Cardiac fibroblast (primary cell): ENCODE measurements at regions not wholly inside any gene's neighbourhood (a gene's known extent, or its start where the extent isn't known, plus 50 kb on each side); places are given as distances from the start of the nearest gene placed in this dataset.
A peak's percentile ranks its signal among the peaks of the same experiment; 100 is the strongest.

Source experiments
- DNase-seq, 2 donors: peaks; one replicate each; pipeline versions ENCODE4 v3.0.0 to v3.0.0-alpha.2; 2010; ENCODE audit warnings: low read depth in 2 of 2
- H3K4me3 ChIP-seq, 2 donors: replicated peaks in 1 of 2; 1 replicate in 1 of 2; 2 replicates in 1 of 2; pipeline ENCODE4 v1.5.1; 2011; ENCODE audit warnings: low read depth in 2 of 2, low read length in 2 of 2, mild to moderate bottlenecking in 2 of 2, moderate library complexity in 1 of 2
- CTCF ChIP-seq: IDR thresholded peaks from one replicate; pipeline ENCODE4 v1.5.1; 2011; ENCODE audit warnings: low read depth, mild to moderate bottlenecking, low read length, inconsistent platforms

GRCh38 chr3:152056073-152056472, 182.6 kb downstream of the SUCNR1 start:
- no peak for TF ChIP-seq CTCF
- DNase-seq = no peak
- no peak overlapping the region for H3K4me3 ChIP-seq

GRCh38 chr3:152056481-152056880, 183.0 kb downstream of the SUCNR1 start:
- H3K4me3 ChIP-seq = no peak overlapping the region
- no peak for DNase-seq
- TF ChIP-seq CTCF = no peak

DNA sequence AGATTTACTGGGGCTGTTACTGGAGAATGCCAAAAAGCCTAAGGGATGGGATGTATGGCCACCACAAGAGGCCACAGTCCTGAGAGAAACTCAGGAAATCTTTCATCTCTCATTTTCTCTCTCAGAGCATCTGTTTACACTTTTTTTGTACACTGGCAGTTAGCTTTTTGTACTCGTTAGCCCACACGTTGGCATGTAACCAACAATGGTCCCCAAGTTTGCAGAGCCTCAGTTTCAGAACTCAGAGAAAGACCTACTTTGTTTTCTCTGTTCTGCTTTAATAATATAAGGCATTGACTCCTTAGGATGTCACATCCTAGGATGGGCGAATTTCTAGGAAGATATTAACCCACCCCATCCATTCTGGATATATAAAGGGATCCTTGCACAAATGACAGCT, 183.5 kb downstream of the SUCNR1 start:
- TF ChIP-seq CTCF = no peak
- no peak for DNase-seq
- H3K4me3 ChIP-seq = no peak overlapping the region

- peak in 1 of 2 donors; percentile 46 for DNase-seq
- TF ChIP-seq CTCF = no peak
- no peak overlapping the region for H3K4me3 ChIP-seq
Measured at GRCh38 chr3:152058856-152059255, 185.4 kb downstream of the SUCNR1 start.

GRCh38 chr3:152060701-152061100, 187.3 kb downstream of the SUCNR1 start:
- no peak for TF ChIP-seq CTCF
- H3K4me3 ChIP-seq = no peak overlapping the region
- DNase-seq = no peak

DNA sequence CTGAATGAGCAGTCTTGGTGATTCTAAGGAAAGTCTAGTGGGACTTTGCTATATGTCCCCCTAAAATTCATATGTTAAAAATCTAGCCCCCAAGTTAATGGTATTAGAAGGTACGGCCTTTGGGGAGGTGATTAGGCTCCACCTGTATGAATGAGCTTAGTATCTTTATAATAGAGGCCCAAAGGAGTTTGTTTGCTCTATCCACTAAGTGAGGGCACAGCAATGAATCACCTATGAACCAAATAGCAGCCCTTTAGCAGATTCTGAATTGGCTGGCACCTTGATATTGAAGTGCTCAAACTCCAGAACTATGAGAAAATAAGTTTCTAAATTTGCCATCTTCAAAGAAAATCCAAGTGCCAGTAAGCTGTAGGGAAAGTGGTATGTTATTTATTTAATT, 187.9 kb downstream of the SUCNR1 start:
- no peak for TF ChIP-seq CTCF
- no peak overlapping the region for H3K4me3 ChIP-seq

DNA sequence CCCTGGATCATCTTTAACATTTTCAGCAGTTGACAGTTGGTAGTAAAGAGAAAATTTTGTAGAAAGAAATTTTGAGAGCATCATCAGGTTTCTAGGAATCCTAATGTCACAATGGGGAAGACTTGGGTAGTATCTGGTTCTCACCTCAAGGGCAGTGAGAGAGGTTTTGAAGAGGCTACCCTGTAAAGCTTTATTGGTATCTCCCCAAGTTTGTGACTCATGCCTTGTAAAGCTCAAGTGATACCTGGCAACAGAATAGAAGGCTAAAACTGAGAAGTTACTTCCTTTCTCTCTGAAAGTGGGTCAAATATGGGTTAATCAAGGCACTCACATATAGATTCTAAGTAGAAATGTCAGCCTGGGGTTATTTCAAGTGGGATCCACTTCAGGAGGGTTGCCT, 196.4 kb downstream of the SUCNR1 start:
- TF ChIP-seq CTCF = no peak
- peak in 1 of 2 donors; percentile 20 for DNase-seq
- no peak overlapping the region for H3K4me3 ChIP-seq

More for the DNA sequence above, 187.9 kb downstream of the SUCNR1 start:
- no peak for DNase-seq
